Common myeloid progenitor, CD34-positive (primary cell): ENCODE measurements at regions not wholly inside any gene's neighbourhood (a gene's known extent, or its start where the extent isn't known, plus 50 kb on each side); places are given as distances from the start of the nearest gene placed in this dataset.

Experiments
- CTCF ChIA-PET: fragments of 350-600 bp; sonication (Branson Sonifier 250); formaldehyde crosslinking; loops from one replicate; lab custom pipeline; 2021; ENCODE audit warnings: antibody characterized with exemption; lab: Charles Lee
- POLR2A ChIA-PET: fragments of 350-600 bp; sonication (Branson Sonifier 250); formaldehyde crosslinking; loops from one replicate; lab custom pipeline; 2021; ENCODE audit warnings: antibody characterized with exemption; lab: Charles Lee
- DNase-seq, 3 donors: peaks; one replicate each; pipeline versions ENCODE4 v3.0.0 to v3.0.0-alpha.2; 2013
- H3K27ac ChIP-seq, 2 experiments: 1 replicate in 1 of 2; 2 replicates in 1 of 2; pipeline ENCODE4 v1.7.0; 2013; ENCODE audit warnings: inconsistent platforms in 2 of 2, low read length in 2 of 2, mild to moderate bottlenecking in 2 of 2, low read depth in 1 of 2, moderate library complexity in 1 of 2; ENCODE audit not compliant: severe bottlenecking in 2 of 2, insufficient read depth in 1 of 2, poor library complexity in 1 of 2
- H3K27me3 ChIP-seq, 5 experiments: replicated peaks in 2 of 5; 1 replicate in 3 of 5; 2 replicates in 2 of 5; pipeline versions ENCODE4 v1.6.1 to v1.7.0; 2013; ENCODE audit warnings: low read length in 4 of 5, mild to moderate bottlenecking in 2 of 5, moderate library complexity in 2 of 5, inconsistent platforms in 1 of 5; ENCODE audit not compliant: insufficient read depth in 5 of 5, control insufficient read depth in 4 of 5
- H3K36me3 ChIP-seq, 4 experiments: 1 replicate in 2 of 4; 2 replicates in 2 of 4; pipeline versions ENCODE4 v1.6.1 to v1.7.0; 2013; ENCODE audit warnings: low read length in 3 of 4, control low read depth in 1 of 4, mild to moderate bottlenecking in 1 of 4; ENCODE audit not compliant: control insufficient read depth in 4 of 4, insufficient read depth in 4 of 4
- H3K4me1 ChIP-seq, 4 experiments: 1 replicate in 3 of 4; 2 replicates in 1 of 4; pipeline versions ENCODE4 v1.6.1 to v1.7.1; 2013; ENCODE audit warnings: low read length in 3 of 4, mild to moderate bottlenecking in 3 of 4, control low read depth in 1 of 4, inconsistent platforms in 1 of 4, moderate library complexity in 1 of 4; ENCODE audit not compliant: control insufficient read depth in 4 of 4, insufficient read depth in 4 of 4; ENCODE audit errors: control extremely low read depth in 1 of 4
- H3K4me3 ChIP-seq, 7 experiments: 1 replicate in 4 of 7; 2 replicates in 3 of 7; pipeline versions ENCODE4 v1.5.1 to v1.7.0; 2013; ENCODE audit warnings: mild to moderate bottlenecking in 7 of 7, low read length in 6 of 7, moderate library complexity in 6 of 7, inconsistent platforms in 2 of 7, low read depth in 2 of 7, control low read depth in 1 of 7; ENCODE audit not compliant: insufficient read depth in 4 of 7, control insufficient read depth in 1 of 7; ENCODE audit errors: extremely low read depth in 1 of 7
- H3K9me3 ChIP-seq, 5 experiments: 1 replicate in 4 of 5; 2 replicates in 1 of 5; pipeline versions ENCODE4 v1.6.1 to v1.7.1; 2013; ENCODE audit warnings: low read length in 4 of 5, mild to moderate bottlenecking in 2 of 5, inconsistent platforms in 1 of 5, low read depth in 1 of 5, moderate library complexity in 1 of 5; ENCODE audit not compliant: control insufficient read depth in 4 of 5, insufficient read depth in 2 of 5; ENCODE audit errors: control extremely low read depth in 1 of 5
- WGBS: methylation state at CpG from one replicate; pipeline ENCODE4 v1.1.5; 2013; ENCODE audit not compliant: insufficient coverage; 5-methylcytosine and 5-hydroxymethylcytosine counted together

DNA sequence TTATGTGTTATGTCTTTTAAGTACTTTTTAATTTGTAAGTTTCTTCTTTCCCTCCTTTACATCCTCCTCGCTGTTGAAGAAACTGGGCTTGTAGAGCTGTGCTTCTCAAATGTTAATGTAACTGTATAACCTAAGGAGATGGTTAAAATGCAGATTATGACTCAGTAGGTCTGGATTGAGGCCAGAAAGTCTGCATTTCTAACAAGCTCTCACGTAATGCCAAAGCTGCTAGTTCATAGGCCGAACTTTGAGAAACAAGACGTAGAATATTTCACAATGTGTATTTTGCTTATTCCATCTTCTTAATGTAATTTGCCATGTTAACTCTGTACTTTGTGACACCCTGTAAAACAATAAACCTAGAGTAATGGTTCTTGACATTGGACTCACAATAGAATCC, 193.3 kb upstream of the SYT1 start:
- Histone ChIP-seq H3K36me3 (no peaks in the 10 kb centered on the region), H3K27ac (no peak overlapping the region), H3K9me3 (peaks cover 0 to 1% (median 0%) of the 10 kb centered on the region in 5 experiments), H3K4me1 (no peaks in the 10 kb centered on the region), H3K27me3 (no peaks in the 10 kb centered on the region), H3K4me3 (no peak overlapping the region)
- no peak for DNase-seq
- CTCF ChIA-PET, result interaction anchor here (1.7 kb wide), 1 partner anchor 17 kb away, joined by 4 read pairs; no protein-coding TSS in a partner anchor
- POLR2A ChIA-PET, result no interaction called here
- WGBS, result 94% methylated on average over 3 of the region's 4 CpGs

DNA sequence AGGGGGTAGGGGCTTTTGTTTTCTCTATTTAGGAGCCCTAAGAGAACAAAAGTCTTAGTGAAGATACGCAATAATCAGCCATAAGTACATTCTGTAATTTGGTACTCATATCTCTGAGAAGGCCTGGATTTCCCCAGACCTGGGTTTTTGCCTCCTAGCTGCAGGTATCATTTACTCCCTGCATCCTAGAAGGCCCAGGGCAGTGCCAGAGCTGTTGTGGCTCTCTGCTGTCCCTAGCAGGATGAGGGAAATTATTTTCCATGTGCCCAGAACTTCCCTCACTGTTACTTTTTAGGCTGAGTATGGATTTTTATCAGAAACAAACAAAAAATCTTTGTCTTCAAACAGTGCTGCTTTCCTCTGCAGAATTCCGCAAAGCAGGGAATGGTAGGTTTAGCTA, 192.5 kb upstream of the SYT1 start:
- no peaks in the 10 kb centered on the region for H3K27me3 ChIP-seq
- no peaks in the 10 kb centered on the region for H3K4me1 ChIP-seq
- POLR2A ChIA-PET, result no interaction called here
- peaks cover 0 to 1% (median 0%) of the 10 kb centered on the region in 5 experiments for H3K9me3 ChIP-seq
- H3K36me3 ChIP-seq, result no peaks in the 10 kb centered on the region
- CTCF ChIA-PET, result interaction anchor here (1.7 kb wide), 1 partner anchor 16 kb away, joined by 4 read pairs; no protein-coding TSS in a partner anchor
- no peak overlapping the region for H3K4me3 ChIP-seq
- DNase-seq, result no peak
- no peak overlapping the region for H3K27ac ChIP-seq
- WGBS, result 100% methylated on average over 1 of the region's 2 CpGs

DNA sequence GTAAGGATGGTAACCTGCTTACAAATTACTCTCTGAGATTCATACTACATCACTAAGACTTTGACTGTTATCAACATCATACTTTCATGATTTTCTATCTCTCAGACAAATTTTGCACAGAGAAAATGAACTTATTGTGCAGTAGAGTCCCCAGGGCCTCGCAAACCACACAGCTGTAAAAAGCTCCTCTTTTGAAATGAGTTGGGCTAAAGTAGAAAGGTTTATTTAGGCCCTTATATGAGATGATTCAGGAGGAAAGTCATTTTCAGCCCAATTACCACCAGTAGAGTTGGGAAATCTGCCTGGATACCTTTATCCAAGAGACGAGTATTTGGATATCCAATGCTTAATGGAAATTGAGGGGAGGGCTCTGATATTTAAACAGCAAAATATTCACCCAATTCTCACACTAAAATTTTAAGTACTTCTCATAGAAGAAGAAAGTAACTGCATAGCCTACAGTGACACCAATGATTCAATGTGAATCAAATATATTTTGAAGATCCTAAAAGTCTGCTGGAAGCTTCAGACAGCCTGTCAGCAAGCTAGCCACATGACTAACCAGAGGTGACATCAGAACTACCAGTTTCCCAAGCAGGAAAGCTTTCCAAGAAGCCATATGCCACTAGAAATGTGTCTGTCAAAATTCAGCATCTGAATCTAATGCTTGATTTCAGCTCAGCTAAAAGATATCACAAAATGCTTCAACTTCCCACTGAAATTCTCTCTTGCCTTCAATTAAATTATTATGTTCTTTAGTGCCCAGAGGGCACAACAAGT, 190.1 kb upstream of the SYT1 start:
- no peaks in the 10 kb centered on the region for H3K36me3 ChIP-seq
- no peak for DNase-seq
- H3K4me3 ChIP-seq, result no peak overlapping the region
- H3K9me3 ChIP-seq, result no peaks in the 10 kb centered on the region
- H3K4me1 ChIP-seq, result no peaks in the 10 kb centered on the region
- H3K27me3 ChIP-seq, result no peaks in the 10 kb centered on the region
- POLR2A ChIA-PET, result no interaction called here
- H3K27ac ChIP-seq, result no peak overlapping the region
- CTCF ChIA-PET, result no interaction called here
- WGBS, result 100% methylated on average over 1 of the region's 2 CpGs

DNA sequence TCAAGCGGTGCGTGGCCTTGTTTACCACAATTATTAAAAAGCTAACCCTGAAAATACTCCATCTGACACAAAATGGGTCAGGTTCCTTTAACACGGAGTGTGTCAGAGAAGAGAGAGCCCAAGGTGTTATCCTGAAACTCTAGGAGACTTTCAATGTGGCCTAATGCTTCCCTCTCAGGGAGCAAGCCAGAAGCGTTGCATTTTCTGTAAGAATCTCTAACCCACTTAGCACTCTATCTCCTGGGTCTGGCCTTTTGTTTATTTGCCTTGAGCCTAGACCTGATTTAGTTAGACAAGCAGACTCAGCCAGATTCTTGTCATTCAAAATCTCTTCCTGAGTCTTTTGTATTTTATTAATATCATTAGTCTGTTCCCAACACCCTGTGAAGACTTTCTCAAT, 184.0 kb upstream of the SYT1 start:
- CTCF ChIA-PET, result no interaction called here
- H3K9me3 ChIP-seq, result no peaks in the 10 kb centered on the region

DNA sequence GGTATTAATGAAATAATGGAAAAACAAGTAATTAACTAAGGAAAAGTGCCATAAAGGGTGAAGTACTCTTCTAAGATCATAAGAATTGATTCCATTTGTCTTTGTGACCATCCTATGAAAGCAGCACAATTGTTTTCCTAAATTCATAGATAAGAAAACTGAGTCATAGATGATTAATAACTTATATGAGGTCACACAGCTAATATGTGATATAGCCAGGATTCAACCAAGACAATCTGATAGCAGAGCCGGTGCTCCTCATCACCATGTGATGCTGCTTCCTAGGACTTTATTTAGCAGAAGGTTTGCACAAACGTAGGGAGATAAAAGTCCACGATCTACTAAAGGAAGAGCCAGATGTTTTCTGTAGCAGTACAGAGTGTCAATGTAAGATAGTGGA, 181.5 kb upstream of the SYT1 start:
- Histone ChIP-seq H3K27me3 (no peaks in the 10 kb centered on the region), H3K4me1 (no peaks in the 10 kb centered on the region), H3K36me3 (no peaks in the 10 kb centered on the region), H3K27ac (no peak overlapping the region), H3K9me3 (no peaks in the 10 kb centered on the region), H3K4me3 (no peak overlapping the region)
- 92% methylated on average over 2 of the region's 3 CpGs for WGBS
- DNase-seq, result no peak
- CTCF ChIA-PET, result no interaction called here
- POLR2A ChIA-PET, result no interaction called here

More for the DNA sequence above, 184.0 kb upstream of the SYT1 start:
- Histone ChIP-seq H3K4me1 (no peaks in the 10 kb centered on the region), H3K36me3 (no peaks in the 10 kb centered on the region), H3K4me3 (no peak overlapping the region), H3K27ac (no peak overlapping the region), H3K27me3 (no peaks in the 10 kb centered on the region)
- DNase-seq, result no peak
- WGBS, result 82% methylated on average over 3 of the region's 4 CpGs
- POLR2A ChIA-PET, result no interaction called here

DNA sequence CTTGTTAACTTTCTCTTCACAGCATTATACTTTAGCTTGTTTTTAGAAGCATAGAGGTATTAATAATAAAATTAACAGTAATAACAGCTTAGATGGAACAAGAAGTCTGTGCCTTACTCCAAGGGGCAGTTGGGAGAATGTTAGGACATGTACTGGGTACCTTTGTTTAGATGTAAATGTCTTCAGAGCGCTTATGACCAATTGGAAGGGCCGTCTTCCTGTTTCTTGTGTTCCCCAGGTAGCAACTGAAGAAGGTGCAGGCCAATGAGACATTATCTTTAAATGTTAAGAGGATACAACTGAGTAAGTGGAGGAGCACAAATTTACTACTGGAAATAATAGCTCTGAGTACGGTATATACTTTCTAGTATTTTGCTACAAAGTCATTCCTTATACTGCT, 180.9 kb upstream of the SYT1 start:
- H3K4me3 ChIP-seq, result no peak overlapping the region
- WGBS, result 94% methylated on average over 2 of the region's 3 CpGs
- CTCF ChIA-PET, result no interaction called here

DNA sequence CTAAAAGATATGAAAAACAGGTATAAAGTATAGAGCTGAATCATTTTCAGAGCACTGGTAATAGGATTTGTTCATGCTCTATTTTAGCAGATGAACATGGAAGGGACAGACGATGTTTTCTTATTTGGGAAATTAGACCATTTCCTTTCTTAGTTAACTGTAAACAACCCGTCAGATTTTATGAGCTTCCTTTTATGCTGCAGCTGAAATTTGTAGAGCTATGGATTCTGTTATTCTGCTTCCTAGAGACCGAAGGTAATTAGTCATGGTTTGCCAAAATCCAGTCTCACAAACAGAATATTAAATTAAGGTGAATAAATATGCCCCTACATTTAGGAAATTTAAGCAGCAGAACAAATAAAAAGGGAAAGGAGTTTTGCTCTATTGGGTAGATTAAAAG, 180.2 kb upstream of the SYT1 start:
- H3K4me1 ChIP-seq, result no peaks in the 10 kb centered on the region
- 67% methylated on average over 1 of the region's 3 CpGs for WGBS
- ChIA-PET POLR2A (no interaction called here), CTCF (no interaction called here)
- no peak overlapping the region for H3K27ac ChIP-seq
- no peak overlapping the region for H3K4me3 ChIP-seq
- no peaks in the 10 kb centered on the region for H3K27me3 ChIP-seq
- DNase-seq, result no peak
- H3K9me3 ChIP-seq, result no peaks in the 10 kb centered on the region
- H3K36me3 ChIP-seq, result no peaks in the 10 kb centered on the region

More for the DNA sequence above, 180.9 kb upstream of the SYT1 start:
- Histone ChIP-seq H3K36me3 (no peaks in the 10 kb centered on the region), H3K9me3 (no peaks in the 10 kb centered on the region), H3K4me1 (no peaks in the 10 kb centered on the region), H3K27ac (no peak overlapping the region), H3K27me3 (no peaks in the 10 kb centered on the region)
- no peak for DNase-seq
- POLR2A ChIA-PET, result no interaction called here
